H9 (cell line): ENCODE measurements at regions not wholly inside any gene's neighbourhood (a gene's known extent, or its start where the extent isn't known, plus 50 kb on each side); places are given as distances from the start of the nearest gene placed in this dataset.

Source experiments
- DNase-seq: peaks from one replicate; pipeline ENCODE4 v3.0.0-alpha.2; 2017
- H2AFZ ChIP-seq: one replicate; pipeline ENCODE4 v1.6.1; 2013; ENCODE audit warnings: mild to moderate bottlenecking, low read length, control low read depth, moderate library complexity
- H2AK5ac ChIP-seq: 2 replicates; pipeline ENCODE4 v1.6.1; 2013; ENCODE audit warnings: low read length, control low read depth, mixed read lengths; ENCODE audit not compliant: insufficient read length
- H2BK120ac ChIP-seq: one replicate; pipeline ENCODE4 v1.6.1; 2013; ENCODE audit warnings: low read depth, mild to moderate bottlenecking, low read length, control low read depth, inconsistent platforms; ENCODE audit not compliant: poor library complexity, severe bottlenecking
- H2BK12ac ChIP-seq: 2 replicates; pipeline ENCODE4 v1.6.1; 2013; ENCODE audit warnings: low read length, control low read depth, mixed read lengths, low read depth; ENCODE audit not compliant: insufficient read length
- H2BK15ac ChIP-seq: 2 replicates; pipeline ENCODE4 v1.6.1; 2013; ENCODE audit warnings: low read depth, low read length, control low read depth
- H2BK20ac ChIP-seq: one replicate; pipeline ENCODE4 v1.6.1; 2013; ENCODE audit warnings: low read depth, mild to moderate bottlenecking, low read length, control low read depth, inconsistent platforms; ENCODE audit not compliant: poor library complexity, severe bottlenecking
- H2BK5ac ChIP-seq: 2 replicates; pipeline ENCODE4 v1.6.1; 2013; ENCODE audit warnings: low read length, control low read depth, mixed read lengths; ENCODE audit not compliant: insufficient read length
- H3K14ac ChIP-seq: 2 replicates; pipeline ENCODE4 v1.6.1; 2013; ENCODE audit warnings: low read length, control low read depth; ENCODE audit not compliant: insufficient read depth
- H3K18ac ChIP-seq: 2 replicates; pipeline ENCODE4 v1.6.1; 2013; ENCODE audit warnings: low read depth, mild to moderate bottlenecking, mixed read lengths, low read length, control low read depth; ENCODE audit not compliant: insufficient read length
- H3K23ac ChIP-seq: 2 replicates; pipeline ENCODE4 v1.6.1; 2013; ENCODE audit warnings: low read length, control low read depth, mixed read lengths, low read depth; ENCODE audit not compliant: insufficient read length
- H3K23me2 ChIP-seq: 2 replicates; pipeline ENCODE4 v1.6.1; 2013; ENCODE audit warnings: low read depth, mild to moderate bottlenecking, mixed read lengths, low read length, control low read depth; ENCODE audit not compliant: insufficient read length, poor library complexity, severe bottlenecking
- H3K27ac ChIP-seq: 2 replicates; pipeline ENCODE4 v1.5.1; 2013; ENCODE audit warnings: low read length, control low read depth, mixed read lengths, low read depth; ENCODE audit not compliant: insufficient read length
- H3K27me3 ChIP-seq: 2 replicates; pipeline ENCODE4 v1.6.1; 2013; ENCODE audit warnings: low read length, control low read depth, inconsistent platforms; ENCODE audit not compliant: insufficient read depth
- H3K4ac ChIP-seq: 2 replicates; pipeline ENCODE4 v1.6.1; 2013; ENCODE audit warnings: low read depth, mild to moderate bottlenecking, control low read depth, inconsistent platforms, low read length, moderate library complexity
- H3K4me1 ChIP-seq: 2 replicates; pipeline ENCODE4 v1.6.1; 2013; ENCODE audit warnings: low read length, control low read depth, inconsistent platforms; ENCODE audit not compliant: insufficient read depth
- H3K4me2 ChIP-seq: 2 replicates; pipeline ENCODE4 v1.6.1; 2013; ENCODE audit warnings: low read length, control low read depth, mixed read lengths; ENCODE audit not compliant: insufficient read length, insufficient read depth
- H3K56ac ChIP-seq: 2 replicates; pipeline ENCODE4 v1.6.1; 2013; ENCODE audit warnings: low read depth, mild to moderate bottlenecking, mixed read lengths, low read length, control low read depth; ENCODE audit not compliant: insufficient read length
- H3K79me1 ChIP-seq: 2 replicates; pipeline ENCODE4 v1.6.1; 2013; ENCODE audit warnings: low read depth, mild to moderate bottlenecking, moderate library complexity, low read length, control low read depth, inconsistent platforms; ENCODE audit not compliant: insufficient read depth, poor library complexity, severe bottlenecking
- H3K79me2 ChIP-seq: 2 replicates; pipeline ENCODE4 v1.6.1; 2013; ENCODE audit warnings: low read length, control low read depth, inconsistent platforms; ENCODE audit not compliant: insufficient read depth
- H3K9ac ChIP-seq: 2 replicates; pipeline ENCODE4 v1.6.1; 2013; ENCODE audit warnings: low read length, control low read depth, mixed read lengths; ENCODE audit not compliant: insufficient read length; ENCODE audit errors: extremely low read depth
- H3K9me3 ChIP-seq: one replicate; pipeline ENCODE4 v1.6.1; 2013; ENCODE audit warnings: low read depth, low read length, inconsistent platforms; ENCODE audit not compliant: control insufficient read depth
- H3T11ph ChIP-seq: one replicate; pipeline ENCODE4 v1.6.1; 2013; ENCODE audit warnings: mild to moderate bottlenecking, low read length, control low read depth, inconsistent platforms
- H4K20me1 ChIP-seq: one replicate; pipeline ENCODE4 v1.6.1; 2013; ENCODE audit not compliant: control insufficient read depth, insufficient read length, insufficient read depth
- H4K5ac ChIP-seq: 2 replicates; pipeline ENCODE4 v1.6.1; 2013; ENCODE audit warnings: low read depth, mild to moderate bottlenecking, mixed read lengths, low read length, control low read depth; ENCODE audit not compliant: insufficient read length
- H4K8ac ChIP-seq: replicated peaks from 2 replicates; pipeline ENCODE4 v1.6.1; 2013; ENCODE audit warnings: low read length, control low read depth, mixed read lengths, low read depth; ENCODE audit not compliant: insufficient read length
- H4K91ac ChIP-seq: 2 replicates; pipeline ENCODE4 v1.6.1; 2013; ENCODE audit warnings: low read depth, mild to moderate bottlenecking, moderate library complexity, mixed read lengths, low read length, control low read depth; ENCODE audit not compliant: insufficient read length
- H3K27ac Mint-ChIP-seq, 3 experiments: 2 replicates in 2 of 3; 3 replicates in 1 of 3; pipeline ENCODE4 v1.8.0; 2020 to 2021; ENCODE audit warnings: mixed read lengths in 3 of 3, mild to moderate bottlenecking in 1 of 3, moderate library complexity in 1 of 3
- H3K27me3 Mint-ChIP-seq: 2 replicates; pipeline ENCODE4 v1.8.0; 2021; ENCODE audit warnings: low read depth, mild to moderate bottlenecking, moderate library complexity, mixed read lengths
- H3K36me3 Mint-ChIP-seq, 3 experiments: 2 replicates in 2 of 3; 3 replicates in 1 of 3; pipeline ENCODE4 v1.8.0; 2020 to 2021; ENCODE audit warnings: low read depth in 3 of 3, mixed read lengths in 3 of 3; ENCODE audit not compliant: insufficient read depth in 1 of 3
- H3K4me1 Mint-ChIP-seq, 2 experiments: 2 replicates each; pipeline ENCODE4 v1.8.0; 2020; ENCODE audit warnings: mixed read lengths in 2 of 2
- H3K4me3 Mint-ChIP-seq, 2 experiments: 2 replicates in 1 of 2; 3 replicates in 1 of 2; pipeline ENCODE4 v1.8.0; 2020 to 2021; ENCODE audit warnings: mild to moderate bottlenecking in 2 of 2, mixed read lengths in 2 of 2, moderate library complexity in 1 of 2
- H3K9me3 Mint-ChIP-seq, 2 experiments: 2 replicates in 1 of 2; 3 replicates in 1 of 2; pipeline ENCODE4 v1.8.0; 2020; ENCODE audit warnings: mild to moderate bottlenecking in 2 of 2, mixed read lengths in 2 of 2, moderate library complexity in 1 of 2
- CTCF ChIP-seq: fragments of 200-600 bp; sonication (generic); conservative IDR thresholded peaks from 3 replicates; pipeline ENCODE4 v1.8.0; 2021; ENCODE audit warnings: antibody characterized with exemption, mild to moderate bottlenecking
- WGBS: extraction: QIAGEN DNeasy Blood & Tissue Kit; methylation state at CpG from one replicate; pipeline ENCODE4 v1.1.7; 2013; ENCODE audit warnings: missing lambda C conversion rate, low lambda C conversion rate, mixed read lengths; ENCODE audit not compliant: insufficient read length; ENCODE audit errors: extremely low coverage; 5-methylcytosine and 5-hydroxymethylcytosine counted together

- no peaks in the 10 kb centered on the region for H3K79me1 ChIP-seq
- no peaks in the 10 kb centered on the region for H3K79me2 ChIP-seq
- no peak overlapping the region for H2BK5ac ChIP-seq
- no peak overlapping the region for H3K9ac ChIP-seq
- Mint-ChIP-seq H3K36me3 (no peaks in the 10 kb centered on the region; a peak in 1 of 7 replicates), H3K4me1 (no peaks in the 10 kb centered on the region; a peak in 2 of 4 replicates), H3K27me3 (peaks cover 4% of the 10 kb centered on the region), H3K4me3 (no peak overlapping the region), H3K27ac (peak overlapping the region in 1 of 3 experiments; percentile 42; a peak in 1 of 7 replicates), H3K9me3 (peaks cover 0 to 9% of the 10 kb centered on the region in 2 experiments; a peak in 3 of 5 replicates)
- WGBS = no CpG with 5 or more reads among the region's 22 CpGs
- no peak overlapping the region for H4K5ac ChIP-seq
- no peak overlapping the region for H3K56ac ChIP-seq
- H4K20me1 ChIP-seq = no peaks in the 10 kb centered on the region
- no peak overlapping the region for H3K14ac ChIP-seq
- H2AFZ ChIP-seq = no peak overlapping the region
- H3K23ac ChIP-seq = no peak overlapping the region
- H3K27ac ChIP-seq = no peak overlapping the region
- H3K4me1 ChIP-seq = peaks cover 3% of the 10 kb centered on the region; the same call in 1 of the 2 replicates
- H3K23me2 ChIP-seq = no peaks in the 10 kb centered on the region
- no peak overlapping the region for H3K18ac ChIP-seq
- no peak overlapping the region for H2BK120ac ChIP-seq
- no peak overlapping the region for H3K4ac ChIP-seq
- H3K9me3 ChIP-seq = no peaks in the 10 kb centered on the region
- H4K91ac ChIP-seq = no peak overlapping the region
- H2BK20ac ChIP-seq = no peak overlapping the region
- no peak overlapping the region for H2BK12ac ChIP-seq
- TF ChIP-seq CTCF = no peak
- H3K4me2 ChIP-seq = no peak overlapping the region
- no peaks in the 10 kb centered on the region for H3K27me3 ChIP-seq
- no peak overlapping the region for H3T11ph ChIP-seq
- H4K8ac ChIP-seq = no peak overlapping the region
- no peak overlapping the region for H2BK15ac ChIP-seq
- H2AK5ac ChIP-seq = no peak overlapping the region
- no peak for DNase-seq
Measured at GRCh38 chr6:169157197-169158148, 96.2 kb downstream of the THBS2 start.
